Esophagus muscularis mucosa (tissue), 4 donors: ENCODE measurements at regions not wholly inside any gene's neighbourhood (a gene's known extent, or its start where the extent isn't known, plus 50 kb on each side); places are given as distances from the start of the nearest gene placed in this dataset.

Experiments used
- DNase-seq: peaks from one replicate; pipeline ENCODE4 v3.0.0-alpha.2; 2017; ENCODE audit errors: extremely low spot score
- H3K27ac ChIP-seq, 4 donors: fragments of 200-600 bp; sonication (generic); replicated peaks in 1 of 4; 1 replicate in 3 of 4; 2 replicates in 1 of 4; pipeline ENCODE4 v1.5.1; 2016 to 2019; ENCODE audit warnings: mild to moderate bottlenecking in 1 of 4
- H3K27me3 ChIP-seq, 4 donors: fragments of 200-600 bp; sonication (generic); one replicate each; pipeline versions ENCODE4 v1.5.1 to v1.6.0; 2016 to 2019
- H3K36me3 ChIP-seq, 4 donors: fragments of 200-600 bp; sonication (generic); one replicate each; pipeline ENCODE4 v1.5.1; 2016 to 2019
- H3K4me1 ChIP-seq, 4 donors: fragments of 200-600 bp; sonication (generic); one replicate each; pipeline ENCODE4 v1.5.1; 2016 to 2019
- H3K4me3 ChIP-seq, 4 donors: fragments of 200-600 bp; sonication (generic); 1 replicate in 2 of 4; 2 replicates in 2 of 4; pipeline ENCODE4 v1.5.1; 2016 to 2019; ENCODE audit warnings: mild to moderate bottlenecking in 4 of 4, moderate library complexity in 1 of 4
- H3K9me3 ChIP-seq, 4 donors: fragments of 200-600 bp; sonication (generic); 1 replicate in 3 of 4; 2 replicates in 1 of 4; pipeline ENCODE4 v1.5.1; 2016 to 2019
- CTCF ChIP-seq, 3 experiments: fragments of 200-600 bp in 2 of 3; fragments of 450-650 bp in 1 of 3; sonication (generic) in 2 of 3; IDR thresholded peaks; one replicate each; pipeline ENCODE4 v1.5.1; 2017 to 2019; ENCODE audit warnings: antibody characterized with exemption in 3 of 3, mild to moderate bottlenecking in 2 of 3, moderate library complexity in 1 of 3
- EP300 ChIP-seq: sonication (generic); formaldehyde crosslinking; IDR thresholded peaks from one replicate; pipeline ENCODE4 v1.6.1; 2017; ENCODE audit warnings: antibody characterized with exemption
- POLR2A ChIP-seq: fragments of 450-650 bp; IDR thresholded peaks from one replicate; pipeline ENCODE4 v1.6.1; 2017; ENCODE audit warnings: antibody characterized with exemption, moderate library complexity, mild to moderate bottlenecking, low read depth
- POLR2AphosphoS5 ChIP-seq, 2 donors: sonication (generic); formaldehyde crosslinking; IDR thresholded peaks; one replicate each; pipeline ENCODE4 v1.6.1; 2017; ENCODE audit warnings: antibody characterized with exemption in 2 of 2
- WGBS: methylation state at CpG from one replicate; pipeline ENCODE4 v1.1.5; 2018; 5-methylcytosine and 5-hydroxymethylcytosine counted together
- intact Hi-C: fragments of 100-400 bp; cut with DNase I; formaldehyde crosslinking; loops from one replicate; pipeline ENCODE4 v1.15.1; 2023

DNA sequence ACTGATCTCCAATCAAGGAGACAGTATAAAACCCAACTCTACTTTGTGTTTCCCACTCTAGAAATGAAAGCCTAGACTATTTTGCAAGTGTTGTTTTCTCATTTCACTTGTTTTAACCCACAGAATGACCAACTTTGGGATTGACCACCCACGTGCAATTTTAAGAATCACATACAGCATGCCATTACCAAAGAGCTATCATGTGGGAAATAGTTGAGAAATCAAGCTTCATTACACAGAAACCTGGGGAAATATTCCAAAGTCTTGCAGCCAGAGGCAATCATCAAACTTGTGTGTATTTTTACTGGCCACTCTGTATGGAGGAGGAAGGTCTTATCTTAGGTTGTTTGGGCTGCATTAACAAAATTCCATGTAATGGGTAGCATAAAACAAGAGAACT, 451.4 kb upstream of the DAB2 start:
- Histone ChIP-seq H3K4me1 (no peaks in the 10 kb centered on the region), H3K9me3 (no peaks in the 10 kb centered on the region), H3K4me3 (no peak overlapping the region), H3K36me3 (no peaks in the 10 kb centered on the region), H3K27me3 (no peaks in the 10 kb centered on the region), H3K27ac (no peak overlapping the region)
- TF ChIP-seq POLR2AphosphoS5 (IDR thresholded peaks at IDR 0.05) (no peak), POLR2A (no peak), EP300 (no peak), CTCF (IDR thresholded peaks at IDR 0.05) (no peak)
- WGBS: 89% methylated on average over 1 of the region's 1 CpG
- intact Hi-C loops: no loop called here
- no peak for DNase-seq

GRCh38 chr5:39870137-39870536, 445.4 kb upstream of the DAB2 start:
- peaks cover 0 to 10% (median 5%) of the 10 kb centered on the region in 4 donors for H3K9me3 ChIP-seq
- H3K27me3 ChIP-seq: no peaks in the 10 kb centered on the region
- H3K36me3 ChIP-seq: no peaks in the 10 kb centered on the region
- no peaks in the 10 kb centered on the region for H3K4me1 ChIP-seq
- intact Hi-C loops: no loop called here
- no peak for DNase-seq
- H3K4me3 ChIP-seq: no peak overlapping the region
- TF ChIP-seq CTCF (IDR thresholded peaks at IDR 0.05): no peak
- no peak for TF ChIP-seq POLR2AphosphoS5 (IDR thresholded peaks at IDR 0.05)
- no peak for TF ChIP-seq EP300
- TF ChIP-seq POLR2A: no peak
- H3K27ac ChIP-seq: no peak overlapping the region

DNA sequence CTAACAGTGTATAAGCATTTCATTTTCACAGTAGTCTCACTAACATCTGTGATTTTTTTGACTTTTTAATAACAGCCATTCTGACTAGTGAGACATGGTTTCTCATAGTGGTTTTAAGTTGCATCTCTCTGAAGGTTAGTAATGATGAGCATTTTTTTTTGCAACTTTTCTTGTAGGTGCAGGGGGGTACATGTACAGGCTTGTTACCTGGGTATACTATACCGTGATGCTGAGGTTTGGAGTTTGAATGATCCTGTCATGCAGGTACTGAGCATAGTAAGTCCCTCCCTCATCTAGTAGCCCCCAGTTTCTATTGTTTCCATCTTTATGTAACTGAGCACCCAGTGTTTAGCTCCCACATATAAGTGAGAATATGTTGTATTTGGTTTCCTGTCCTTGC, 444.6 kb upstream of the DAB2 start:
- no peaks in the 10 kb centered on the region for H3K27me3 ChIP-seq
- intact Hi-C loops: no loop called here
- WGBS: 45% methylated on average over 1 of the region's 1 CpG
- no peaks in the 10 kb centered on the region for H3K36me3 ChIP-seq
- no peaks in the 10 kb centered on the region for H3K4me1 ChIP-seq
- no peak overlapping the region for H3K27ac ChIP-seq
- no peak overlapping the region for H3K4me3 ChIP-seq
- DNase-seq: no peak
- TF ChIP-seq POLR2A: no peak
- TF ChIP-seq CTCF (IDR thresholded peaks at IDR 0.05): no peak
- no peak for TF ChIP-seq EP300
- no peak for TF ChIP-seq POLR2AphosphoS5 (IDR thresholded peaks at IDR 0.05)
- peaks cover 0 to 10% (median 5%) of the 10 kb centered on the region in 4 donors for H3K9me3 ChIP-seq

DNA sequence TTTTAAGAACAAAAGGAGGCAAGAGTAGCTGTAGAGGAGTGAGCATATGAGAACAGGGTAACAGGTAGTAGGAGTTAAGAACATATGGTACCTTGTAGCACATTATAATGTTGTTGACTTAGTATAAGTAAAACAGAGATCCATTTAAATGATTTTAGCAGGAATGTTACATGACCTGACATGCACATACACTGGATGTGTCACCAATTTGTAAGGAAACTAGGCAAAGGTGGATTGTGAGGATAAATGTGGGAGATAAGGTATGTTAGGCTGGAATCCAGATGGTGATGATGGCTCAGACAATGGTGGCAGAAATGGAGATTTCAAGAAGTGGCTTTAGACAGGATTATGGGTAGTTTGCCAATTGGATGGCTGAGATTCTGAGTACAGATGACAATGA, 443.1 kb upstream of the DAB2 start:
- Histone ChIP-seq H3K27ac (no peak overlapping the region), H3K4me3 (no peak overlapping the region), H3K36me3 (no peaks in the 10 kb centered on the region), H3K27me3 (no peaks in the 10 kb centered on the region), H3K4me1 (no peaks in the 10 kb centered on the region), H3K9me3 (peaks cover 0 to 10% (median 5%) of the 10 kb centered on the region in 4 donors)
- intact Hi-C loops: no loop called here
- TF ChIP-seq POLR2AphosphoS5 (IDR thresholded peaks at IDR 0.05): no peak
- no peak for TF ChIP-seq POLR2A
- no peak for TF ChIP-seq EP300
- TF ChIP-seq CTCF (IDR thresholded peaks at IDR 0.05): no peak
- DNase-seq: no peak

GRCh38 chr5:39863926-39864552, 439.3 kb upstream of the DAB2 start:
- DNase-seq: no peak
- no peak overlapping the region for H3K27ac ChIP-seq
- no peak overlapping the region for H3K4me3 ChIP-seq
- TF ChIP-seq EP300: no peak
- no peak for TF ChIP-seq POLR2AphosphoS5 (IDR thresholded peaks at IDR 0.05)
- no peak for TF ChIP-seq POLR2A
- no peak for TF ChIP-seq CTCF (IDR thresholded peaks at IDR 0.05)
- no peaks in the 10 kb centered on the region for H3K4me1 ChIP-seq
- no peaks in the 10 kb centered on the region for H3K36me3 ChIP-seq
- intact Hi-C loops: no loop called here
- no peaks in the 10 kb centered on the region for H3K27me3 ChIP-seq
- H3K9me3 ChIP-seq: no peaks in the 10 kb centered on the region
- WGBS: 81% methylated on average over 7 of the region's 7 CpGs
